ENCODE measurements at regions not wholly inside any gene's neighbourhood (a gene's known extent, or its start where the extent isn't known, plus 50 kb on each side); places are given as distances from the start of the nearest gene placed in this dataset.

DNA sequence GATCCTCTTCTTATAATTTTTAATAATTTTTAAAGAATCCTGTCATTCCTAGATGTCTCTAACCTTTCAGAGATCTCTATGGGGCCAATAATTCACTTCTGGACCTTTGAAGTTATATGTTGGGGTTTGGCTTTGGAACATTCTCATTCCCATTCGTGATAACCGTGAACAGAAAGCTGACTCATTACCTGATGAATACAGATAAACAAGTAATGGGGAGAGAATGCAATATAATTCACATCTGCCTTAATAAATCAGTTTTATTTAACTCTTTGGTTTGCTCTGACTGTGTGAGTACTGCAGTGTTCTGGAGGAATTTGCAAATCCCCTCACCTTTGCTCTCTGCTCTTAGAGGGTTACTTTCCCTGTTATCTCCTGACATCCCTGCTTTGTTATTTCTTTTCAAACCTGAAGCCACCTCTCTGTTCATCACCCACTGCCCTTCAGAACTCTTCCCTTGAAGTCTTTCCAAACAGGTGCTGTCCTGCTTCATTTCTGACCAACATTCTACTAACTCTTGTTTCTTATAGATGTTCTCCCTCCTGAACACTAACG lies 79.6 kb upstream of the SLC38A2 start:
- no peaks in the 10 kb centered on the region for H3K79me2 ChIP-seq (ENCODE audit: control insufficient read depth, insufficient read depth, low read length, unreplicated experiment)
- peak overlapping the region; percentile 51 for H2AFZ ChIP-seq (ENCODE audit: low read length, unreplicated experiment)
- H3K36me3 ChIP-seq (ENCODE audit: insufficient read depth, low read length): 0 out of 2 replicates have a peak, but pooled peaks cover 8% of the 10 kb centered on the region
- peak overlapping the region; percentile 51 for H3K27ac ChIP-seq (ENCODE audit: low read depth, low read length)
- 0 out of 2 replicates have a peak overlapping the region, but pooled peaks have one; percentile 9 for H3K4me3 ChIP-seq (ENCODE audit: low read depth, low read length)
- peaks cover 58% of the 10 kb centered on the region for H3K4me1 ChIP-seq (ENCODE audit: control insufficient read depth, insufficient read depth, low read length, unreplicated experiment)
- no peaks in the 10 kb centered on the region for H3K27me3 ChIP-seq (ENCODE audit: insufficient read depth, low read length)

DNA sequence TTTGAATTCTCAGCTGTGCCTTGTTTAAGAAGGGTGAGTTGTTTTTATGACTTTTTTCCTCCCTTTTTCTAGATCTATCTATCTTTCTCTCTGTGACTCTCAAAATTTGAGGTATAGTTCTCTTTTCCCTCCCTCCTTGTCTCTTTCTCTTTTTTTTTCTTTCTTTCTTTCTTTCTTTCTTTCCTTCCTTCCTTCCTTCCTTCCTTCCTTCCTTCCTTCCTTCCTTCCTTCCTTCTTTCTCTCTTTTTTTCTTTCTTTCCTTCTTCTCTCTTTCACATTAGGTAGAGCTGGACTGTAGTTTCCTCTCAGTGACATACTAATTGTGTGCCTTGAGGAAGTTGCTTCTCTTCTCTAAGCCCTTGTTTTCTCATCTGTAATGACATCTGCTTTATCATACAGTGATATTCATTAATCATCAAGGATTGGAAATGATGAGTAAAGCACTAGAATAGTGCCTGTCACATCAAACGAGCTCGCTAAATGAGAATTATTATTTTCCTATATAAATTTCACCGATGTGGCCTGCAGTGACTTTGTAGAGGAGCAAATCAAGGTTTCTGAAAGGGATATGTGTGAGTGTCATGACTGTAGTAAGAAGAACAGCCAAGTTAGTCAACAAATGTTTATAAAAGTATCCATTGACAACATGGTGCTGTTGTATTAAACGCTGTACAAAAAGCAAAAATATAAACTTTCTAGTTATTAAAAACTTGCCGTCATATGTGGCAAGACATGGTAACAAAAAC lies 78.9 kb upstream of the SLC38A2 start:
- Histone ChIP-seq H3K27ac (ENCODE audit: low read depth, low read length) (peak overlapping the region; percentile 51), H3K79me2 (ENCODE audit: control insufficient read depth, insufficient read depth, low read length, unreplicated experiment) (no peaks in the 10 kb centered on the region), H3K36me3 (ENCODE audit: insufficient read depth, low read length) (0 out of 2 replicates have a peak, but pooled peaks cover 8% of the 10 kb centered on the region), H3K4me3 (ENCODE audit: low read depth, low read length) (no peak overlapping the region), H3K4me1 (ENCODE audit: control insufficient read depth, insufficient read depth, low read length, unreplicated experiment) (peaks cover 58% of the 10 kb centered on the region), H3K27me3 (ENCODE audit: insufficient read depth, low read length) (no peaks in the 10 kb centered on the region), H2AFZ (ENCODE audit: low read length, unreplicated experiment) (peak overlapping the region; percentile 28)

DNA sequence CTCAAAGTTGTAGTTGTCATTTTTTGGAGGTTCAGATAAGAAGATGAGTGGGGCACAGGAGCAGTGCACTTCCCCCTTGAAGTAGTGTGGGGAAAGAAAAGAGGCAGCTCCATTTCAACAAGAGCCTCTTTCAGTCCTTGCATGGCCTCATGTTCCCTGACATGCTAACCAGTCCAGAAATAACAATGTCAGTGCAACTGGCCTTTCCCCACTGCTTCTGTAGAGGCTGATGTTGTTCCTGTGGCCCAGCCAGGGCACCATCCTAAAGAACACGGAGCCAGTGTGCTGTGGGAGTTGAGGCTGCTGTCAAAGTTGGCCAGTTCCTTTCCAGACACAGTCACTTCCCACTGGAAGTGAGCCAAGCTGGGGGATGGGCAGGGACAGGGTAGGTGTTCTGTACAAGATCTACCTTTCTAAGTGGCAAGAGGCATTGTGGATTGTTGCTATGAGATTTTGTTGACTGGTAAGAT lies 77.7 kb upstream of the SLC38A2 start:
- Histone ChIP-seq H3K4me3 (ENCODE audit: low read depth, low read length) (peak overlapping the region; percentile 29; the same call in 1 of the 2 replicates), H3K79me2 (ENCODE audit: control insufficient read depth, insufficient read depth, low read length, unreplicated experiment) (no peaks in the 10 kb centered on the region), H3K36me3 (ENCODE audit: insufficient read depth, low read length) (0 out of 2 replicates have a peak, but pooled peaks cover 4% of the 10 kb centered on the region), H3K27me3 (ENCODE audit: insufficient read depth, low read length) (no peaks in the 10 kb centered on the region), H2AFZ (ENCODE audit: low read length, unreplicated experiment) (no peak overlapping the region), H3K27ac (ENCODE audit: low read depth, low read length) (peak overlapping the region; percentile 51), H3K4me1 (ENCODE audit: control insufficient read depth, insufficient read depth, low read length, unreplicated experiment) (peaks cover 61% of the 10 kb centered on the region)

DNA sequence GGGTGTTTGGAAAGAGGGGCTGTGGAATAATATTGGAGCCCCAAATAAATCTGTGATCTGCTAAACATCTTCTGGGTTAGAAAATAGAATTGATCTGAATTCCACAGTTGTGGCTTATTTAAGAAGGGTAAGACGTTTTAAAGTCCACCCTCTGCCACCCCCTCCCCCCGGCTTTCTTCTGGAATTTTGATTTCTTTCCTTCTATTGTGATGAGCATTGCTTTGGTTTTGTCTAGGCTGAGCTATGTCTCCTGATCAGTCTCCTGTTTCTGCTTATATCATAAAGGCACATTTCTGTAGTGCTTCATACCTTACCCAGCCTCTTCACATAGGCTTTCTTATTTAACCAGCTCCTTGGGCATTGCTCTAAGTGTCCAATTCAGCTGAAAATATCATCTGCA lies 77.3 kb upstream of the SLC38A2 start:
- Histone ChIP-seq H3K4me1 (ENCODE audit: control insufficient read depth, insufficient read depth, low read length, unreplicated experiment) (peaks cover 65% of the 10 kb centered on the region), H3K27ac (ENCODE audit: low read depth, low read length) (peak overlapping the region; percentile 51; the same call in 1 of the 2 replicates), H3K4me3 (ENCODE audit: low read depth, low read length) (no peak overlapping the region), H3K36me3 (ENCODE audit: insufficient read depth, low read length) (no peaks in the 10 kb centered on the region), H3K79me2 (ENCODE audit: control insufficient read depth, insufficient read depth, low read length, unreplicated experiment) (no peaks in the 10 kb centered on the region), H3K27me3 (ENCODE audit: insufficient read depth, low read length) (no peaks in the 10 kb centered on the region), H2AFZ (ENCODE audit: low read length, unreplicated experiment) (no peak overlapping the region)

DNA sequence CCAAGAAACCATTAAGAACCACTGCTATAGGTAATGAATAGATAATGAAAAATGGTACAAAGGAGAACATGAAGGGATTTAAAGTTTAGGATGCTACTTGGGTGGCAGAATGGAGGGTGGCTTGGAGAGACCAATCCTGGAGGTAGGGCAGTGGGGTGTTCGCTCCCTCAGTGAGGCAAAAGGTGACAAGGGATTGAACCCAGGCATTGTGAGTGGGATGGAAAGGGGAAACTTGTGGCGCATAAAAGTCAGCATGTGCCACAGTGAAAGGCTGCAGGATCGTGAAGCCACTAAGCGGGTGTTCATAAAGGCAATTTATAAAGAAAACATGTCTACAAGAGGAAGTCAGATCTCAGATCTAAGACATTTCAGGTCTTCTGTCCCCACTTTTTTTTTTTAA lies 76.7 kb upstream of the SLC38A2 start:
- Histone ChIP-seq H3K79me2 (ENCODE audit: control insufficient read depth, insufficient read depth, low read length, unreplicated experiment) (no peaks in the 10 kb centered on the region), H3K4me3 (ENCODE audit: low read depth, low read length) (no peak overlapping the region), H3K36me3 (ENCODE audit: insufficient read depth, low read length) (no peaks in the 10 kb centered on the region), H3K27me3 (ENCODE audit: insufficient read depth, low read length) (no peaks in the 10 kb centered on the region), H3K27ac (ENCODE audit: low read depth, low read length) (no peak overlapping the region), H2AFZ (ENCODE audit: low read length, unreplicated experiment) (no peak overlapping the region), H3K4me1 (ENCODE audit: control insufficient read depth, insufficient read depth, low read length, unreplicated experiment) (peaks cover 71% of the 10 kb centered on the region)

DNA sequence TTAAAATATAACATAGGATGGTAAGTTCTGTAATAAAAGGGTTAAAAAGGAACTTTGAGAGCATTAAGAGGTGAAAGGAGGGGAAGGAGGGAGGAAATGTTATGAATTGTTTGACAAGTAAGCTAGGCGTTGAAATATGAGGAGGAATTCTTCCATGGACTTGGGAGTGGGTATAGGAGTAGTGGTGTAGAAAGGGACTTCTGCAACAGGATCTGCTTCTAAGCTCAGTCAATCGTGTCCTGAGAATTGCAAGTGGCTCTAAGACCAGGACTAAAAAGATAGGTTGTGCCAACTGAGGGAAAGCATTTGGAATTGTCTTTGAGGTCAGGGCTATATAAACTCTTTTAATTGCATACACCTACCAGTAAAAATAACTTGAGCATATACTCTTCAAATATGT lies 74.1 kb upstream of the SLC38A2 start:
- peak overlapping the region; percentile 91 for H3K27ac ChIP-seq (ENCODE audit: low read depth, low read length)
- no peaks in the 10 kb centered on the region for H3K79me2 ChIP-seq (ENCODE audit: control insufficient read depth, insufficient read depth, low read length, unreplicated experiment)
- peaks cover 75% of the 10 kb centered on the region for H3K4me1 ChIP-seq (ENCODE audit: control insufficient read depth, insufficient read depth, low read length, unreplicated experiment)
- H3K27me3 ChIP-seq (ENCODE audit: insufficient read depth, low read length): no peaks in the 10 kb centered on the region
- H3K36me3 ChIP-seq (ENCODE audit: insufficient read depth, low read length): no peaks in the 10 kb centered on the region
- peak overlapping the region; percentile 62 for H2AFZ ChIP-seq (ENCODE audit: low read length, unreplicated experiment)
- no peak overlapping the region for H3K4me3 ChIP-seq (ENCODE audit: low read depth, low read length)

DNA sequence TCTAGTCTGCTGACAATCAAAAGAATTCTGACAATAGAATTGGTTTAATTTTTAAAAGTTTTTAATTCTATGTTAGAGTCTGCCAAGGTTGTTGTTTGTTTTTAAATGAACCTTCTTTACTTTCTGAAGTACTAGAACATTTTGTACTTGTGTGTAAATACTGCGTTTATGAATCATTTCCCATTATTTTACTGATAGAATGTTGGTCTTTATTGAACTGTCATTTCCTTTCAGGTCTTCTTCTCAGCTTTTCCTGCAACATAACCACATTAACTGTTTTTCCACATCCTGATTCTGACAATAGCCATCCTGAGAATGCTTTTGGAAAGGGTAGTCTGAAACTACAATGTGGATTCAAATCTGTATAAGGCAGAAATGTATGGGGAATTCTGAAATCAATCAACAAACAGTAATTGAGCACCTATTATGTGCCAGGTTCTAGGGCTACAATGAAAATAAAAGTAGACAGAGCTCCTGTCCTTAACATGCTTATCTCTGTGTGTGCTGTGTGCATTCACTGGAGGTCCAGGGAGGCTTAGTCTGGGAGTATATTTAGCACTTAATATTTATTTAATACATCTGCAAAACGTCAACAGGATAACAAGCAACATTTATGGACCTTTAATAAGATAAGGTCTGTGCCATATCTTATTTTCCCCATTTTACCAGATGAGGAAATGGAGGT lies 73.1 kb upstream of the SLC38A2 start:
- H3K4me3 ChIP-seq (ENCODE audit: low read depth, low read length): 0 out of 2 replicates have a peak overlapping the region, but pooled peaks have one; percentile 2
- H3K27me3 ChIP-seq (ENCODE audit: insufficient read depth, low read length): no peaks in the 10 kb centered on the region

DNA sequence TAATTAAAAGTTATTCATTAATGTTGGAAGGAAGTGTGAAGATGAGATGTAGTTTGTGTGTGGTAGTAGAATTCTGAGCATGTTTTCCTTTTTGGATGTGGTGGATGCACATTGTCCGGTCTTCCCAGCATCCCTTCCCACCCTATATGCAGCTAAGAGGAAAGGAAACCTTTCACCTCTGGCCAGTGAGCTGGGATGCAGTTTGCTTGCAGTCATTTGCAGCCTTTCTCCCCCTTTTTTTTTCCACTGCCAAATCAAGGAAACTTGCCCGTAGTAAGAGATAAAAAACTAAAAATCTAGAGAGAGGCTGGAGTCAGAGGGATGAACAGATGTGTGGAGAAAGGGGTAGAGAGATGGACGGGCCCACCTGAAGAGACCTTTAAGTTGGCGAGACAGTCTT lies 72.5 kb upstream of the SLC38A2 start:
- Histone ChIP-seq H3K27ac (ENCODE audit: low read depth, low read length) (peak overlapping the region; percentile 91), H2AFZ (ENCODE audit: low read length, unreplicated experiment) (no peak overlapping the region), H3K4me3 (ENCODE audit: low read depth, low read length) (no peak overlapping the region), H3K79me2 (ENCODE audit: control insufficient read depth, insufficient read depth, low read length, unreplicated experiment) (no peaks in the 10 kb centered on the region), H3K4me1 (ENCODE audit: control insufficient read depth, insufficient read depth, low read length, unreplicated experiment) (peaks cover 72% of the 10 kb centered on the region), H3K27me3 (ENCODE audit: insufficient read depth, low read length) (no peaks in the 10 kb centered on the region), H3K36me3 (ENCODE audit: insufficient read depth, low read length) (no peaks in the 10 kb centered on the region)

More for the DNA sequence above, 73.1 kb upstream of the SLC38A2 start:
- no peaks in the 10 kb centered on the region for H3K36me3 ChIP-seq (ENCODE audit: insufficient read depth, low read length)
- peaks cover 72% of the 10 kb centered on the region for H3K4me1 ChIP-seq (ENCODE audit: control insufficient read depth, insufficient read depth, low read length, unreplicated experiment)
- H2AFZ ChIP-seq (ENCODE audit: low read length, unreplicated experiment): no peak overlapping the region
- no peaks in the 10 kb centered on the region for H3K79me2 ChIP-seq (ENCODE audit: control insufficient read depth, insufficient read depth, low read length, unreplicated experiment)
- H3K27ac ChIP-seq (ENCODE audit: low read depth, low read length): peak overlapping the region; percentile 91

DNA sequence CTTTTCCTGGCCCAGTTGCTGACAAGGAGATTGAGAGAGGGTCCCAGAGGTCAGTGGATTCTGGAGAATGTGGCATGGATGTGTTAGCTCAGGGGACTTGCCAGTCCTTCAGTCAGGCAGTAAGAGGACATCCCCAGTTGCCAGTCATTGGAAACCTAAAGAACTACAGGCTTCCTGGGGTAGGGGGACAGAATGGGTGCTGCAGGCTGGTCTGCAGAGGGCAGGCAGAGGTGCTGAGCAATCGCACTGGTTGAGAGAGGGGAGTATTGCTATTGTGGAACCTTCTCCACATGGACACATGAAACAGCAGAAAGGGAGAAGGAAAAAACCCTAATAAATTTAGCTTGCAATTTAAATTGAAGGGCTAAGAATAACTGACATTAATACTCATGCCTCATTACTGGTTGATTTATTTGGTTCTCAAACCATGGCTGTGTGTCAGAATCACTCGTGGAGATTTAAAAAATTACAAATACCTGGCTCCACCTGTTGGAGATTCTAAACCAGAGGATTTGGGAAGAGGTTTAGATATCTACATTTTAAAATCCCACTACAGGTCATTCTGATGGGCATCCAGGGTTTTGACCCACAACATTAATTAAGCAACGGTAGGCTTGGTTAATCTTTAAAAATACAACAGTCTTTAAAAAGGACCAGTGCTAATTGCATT lies 71.2 kb upstream of the SLC38A2 start:
- Histone ChIP-seq H3K79me2 (ENCODE audit: control insufficient read depth, insufficient read depth, low read length, unreplicated experiment) (no peaks in the 10 kb centered on the region), H3K27ac (ENCODE audit: low read depth, low read length) (peak overlapping the region; percentile 91), H3K4me3 (ENCODE audit: low read depth, low read length) (no peak overlapping the region), H2AFZ (ENCODE audit: low read length, unreplicated experiment) (no peak overlapping the region), H3K36me3 (ENCODE audit: insufficient read depth, low read length) (no peaks in the 10 kb centered on the region), H3K27me3 (ENCODE audit: insufficient read depth, low read length) (no peaks in the 10 kb centered on the region), H3K4me1 (ENCODE audit: control insufficient read depth, insufficient read depth, low read length, unreplicated experiment) (peaks cover 80% of the 10 kb centered on the region)

DNA sequence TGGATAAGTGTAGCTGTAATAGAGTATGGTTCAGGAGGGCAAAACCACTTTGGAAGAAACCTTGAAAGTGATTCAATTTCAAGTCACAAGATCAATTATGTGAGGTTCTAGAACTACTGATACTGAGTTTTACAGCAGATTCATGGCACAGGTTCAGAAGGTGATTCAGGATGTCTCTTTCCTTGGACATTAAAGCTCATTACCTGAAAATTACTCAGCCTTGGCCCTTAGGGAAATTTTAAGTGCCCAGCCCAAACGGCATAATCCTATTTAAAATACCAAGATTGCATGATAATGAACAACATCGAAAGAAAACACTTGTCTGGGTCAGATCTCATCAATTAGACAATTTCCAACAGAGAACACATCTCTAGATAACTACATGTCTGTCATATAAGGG lies 70.2 kb upstream of the SLC38A2 start:
- Histone ChIP-seq H3K36me3 (ENCODE audit: insufficient read depth, low read length) (no peaks in the 10 kb centered on the region), H3K4me1 (ENCODE audit: control insufficient read depth, insufficient read depth, low read length, unreplicated experiment) (peaks cover 90% of the 10 kb centered on the region), H2AFZ (ENCODE audit: low read length, unreplicated experiment) (peak overlapping the region; percentile 54), H3K79me2 (ENCODE audit: control insufficient read depth, insufficient read depth, low read length, unreplicated experiment) (no peaks in the 10 kb centered on the region), H3K4me3 (ENCODE audit: low read depth, low read length) (no peak overlapping the region; the same call in 1 of the 2 replicates), H3K27me3 (ENCODE audit: insufficient read depth, low read length) (no peaks in the 10 kb centered on the region), H3K27ac (ENCODE audit: low read depth, low read length) (peak overlapping the region; percentile 91)

Data from ACC112 (cell line).